CD4-positive, alpha-beta T cell (primary cell): ENCODE measurements at regions not wholly inside any gene's neighbourhood (a gene's known extent, or its start where the extent isn't known, plus 50 kb on each side); places are given as distances from the start of the nearest gene placed in this dataset.
"Not testable (repeated sequence)": the region's sequence is repeated elsewhere in the genome, so short reads cannot be mapped to it uniquely, and the experiment has no call there.

Source experiments
- ATAC-seq: fragments of 200-7000 bp; cut with Tn5 transposase; one replicate; pipeline ENCODE4 v1.10.0; 2022; ENCODE audit warnings: mild to moderate bottlenecking; ENCODE audit not compliant: poor library complexity
- CTCF ChIA-PET: fragments of 350-600 bp; sonication (Branson Sonifier 250); formaldehyde crosslinking; loops from one replicate; lab custom pipeline; 2021; ENCODE audit warnings: antibody characterized with exemption, inconsistent platforms; lab: Charles Lee
- POLR2A ChIA-PET: fragments of 350-600 bp; sonication (Branson Sonifier 250); formaldehyde crosslinking; loops from one replicate; lab custom pipeline; 2021; ENCODE audit warnings: antibody characterized with exemption, inconsistent platforms; lab: Charles Lee
- DNase-seq, 14 experiments: peaks; one replicate each; pipeline ENCODE4 v3.0.0-alpha.2; 2013 to 2020; ENCODE audit warnings: mixed read lengths in 2 of 14
- H3K27ac ChIP-seq, 2 donors: one replicate each; pipeline versions ENCODE4 v1.5.1 to v1.7.0; 2013; ENCODE audit warnings: low read length in 2 of 2, low read depth in 1 of 2, mild to moderate bottlenecking in 1 of 2
- H3K27me3 ChIP-seq, 2 experiments: 1 replicate in 1 of 2; 2 replicates in 1 of 2; pipeline versions ENCODE4 v1.6.1 to v1.7.0; 2013; ENCODE audit warnings: low read length in 2 of 2, control low read depth in 1 of 2, mild to moderate bottlenecking in 1 of 2, moderate library complexity in 1 of 2; ENCODE audit not compliant: insufficient read depth in 2 of 2, control insufficient read depth in 1 of 2
- H3K36me3 ChIP-seq: one replicate; pipeline ENCODE4 v1.6.1; 2013; ENCODE audit warnings: low read length, control low read depth; ENCODE audit not compliant: insufficient read depth
- H3K4me1 ChIP-seq: one replicate; pipeline ENCODE4 v1.6.1; 2013; ENCODE audit warnings: low read length, control low read depth; ENCODE audit not compliant: insufficient read depth
- H3K4me3 ChIP-seq: one replicate; pipeline ENCODE4 v1.5.1; 2013; ENCODE audit warnings: mild to moderate bottlenecking, low read length, moderate library complexity
- H3K9me3 ChIP-seq, 2 experiments: 1 replicate in 1 of 2; 2 replicates in 1 of 2; pipeline versions ENCODE4 v1.6.1 to v1.7.0; 2013; ENCODE audit warnings: low read length in 2 of 2, mild to moderate bottlenecking in 2 of 2, control low read depth in 1 of 2, moderate library complexity in 1 of 2; ENCODE audit not compliant: control insufficient read depth in 1 of 2, insufficient read depth in 1 of 2
- H3K27ac Mint-ChIP-seq: one replicate; pipeline ENCODE4 v1.8.0; 2020; ENCODE audit warnings: mixed read lengths
- H3K27me3 Mint-ChIP-seq: one replicate; pipeline ENCODE4 v1.8.0; 2021; ENCODE audit warnings: mixed read lengths
- H3K36me3 Mint-ChIP-seq: one replicate; pipeline ENCODE4 v1.8.0; 2021; ENCODE audit warnings: low read depth, mixed read lengths
- H3K4me1 Mint-ChIP-seq: one replicate; pipeline ENCODE4 v1.8.0; 2021; ENCODE audit warnings: low read depth, mixed read lengths
- H3K4me3 Mint-ChIP-seq: one replicate; pipeline ENCODE4 v1.8.0; 2020; ENCODE audit warnings: mild to moderate bottlenecking, mixed read lengths
- H3K9me3 Mint-ChIP-seq: one replicate; pipeline ENCODE4 v1.8.0; 2020; ENCODE audit warnings: mixed read lengths
- intact Hi-C, 2 experiments: fragments of 100-400 bp; cut with DNase I in 1 of 2; cut with micrococcal nuclease in 1 of 2; formaldehyde crosslinking; loops; one replicate each; pipeline versions ENCODE4 v1.15.1 to v1.9.0; 2023 to 2025; cut with DNase I, micrococcal nuclease
- TF ChIP-seq, protein P1 (sequence below): fragments of 200-600 bp; IDR thresholded peaks from one replicate; pipeline ENCODE4 v1.8.0; 2022; ENCODE audit warnings: antibody characterized with exemption, mild to moderate bottlenecking

DNA sequence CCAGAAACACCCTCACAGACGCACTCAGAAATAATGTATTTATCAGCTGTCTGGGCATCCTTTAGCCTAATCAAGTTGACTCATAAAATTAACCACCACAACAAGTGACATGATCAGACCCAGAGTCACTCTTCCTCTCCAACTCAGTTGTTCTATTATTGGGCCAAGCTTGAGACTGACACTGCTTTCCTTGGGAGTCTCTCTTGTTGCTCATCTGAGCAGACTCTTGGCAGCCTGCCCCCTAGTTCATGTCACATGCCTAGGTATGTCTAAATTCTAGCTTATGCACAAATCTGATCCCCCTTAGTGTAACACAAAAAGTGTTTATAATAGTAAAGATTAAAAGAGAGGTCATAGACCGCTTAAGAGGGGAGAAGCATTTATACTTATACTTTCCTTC is 72.6 kb upstream of the ADAMTS3 start:
- Mint-ChIP-seq H3K4me3 (no peak overlapping the region), H3K27me3 (no peaks in the 10 kb centered on the region), H3K36me3 (no peaks in the 10 kb centered on the region), H3K4me1 (no peaks in the 10 kb centered on the region), H3K9me3 (no peaks in the 10 kb centered on the region), H3K27ac (no peak overlapping the region)
- no peak overlapping the region for H3K27ac ChIP-seq
- POLR2A ChIA-PET, result no interaction called here
- intact Hi-C loops, result no loop called here
- no peak for ATAC-seq
- no peaks in the 10 kb centered on the region for H3K36me3 ChIP-seq
- H3K4me1 ChIP-seq, result no peaks in the 10 kb centered on the region
- DNase-seq, result no peak
- H3K4me3 ChIP-seq, result no peak overlapping the region
- H3K9me3 ChIP-seq, result peaks cover 0 to 7% of the 10 kb centered on the region in 2 experiments
- TF ChIP-seq, protein P1, sequence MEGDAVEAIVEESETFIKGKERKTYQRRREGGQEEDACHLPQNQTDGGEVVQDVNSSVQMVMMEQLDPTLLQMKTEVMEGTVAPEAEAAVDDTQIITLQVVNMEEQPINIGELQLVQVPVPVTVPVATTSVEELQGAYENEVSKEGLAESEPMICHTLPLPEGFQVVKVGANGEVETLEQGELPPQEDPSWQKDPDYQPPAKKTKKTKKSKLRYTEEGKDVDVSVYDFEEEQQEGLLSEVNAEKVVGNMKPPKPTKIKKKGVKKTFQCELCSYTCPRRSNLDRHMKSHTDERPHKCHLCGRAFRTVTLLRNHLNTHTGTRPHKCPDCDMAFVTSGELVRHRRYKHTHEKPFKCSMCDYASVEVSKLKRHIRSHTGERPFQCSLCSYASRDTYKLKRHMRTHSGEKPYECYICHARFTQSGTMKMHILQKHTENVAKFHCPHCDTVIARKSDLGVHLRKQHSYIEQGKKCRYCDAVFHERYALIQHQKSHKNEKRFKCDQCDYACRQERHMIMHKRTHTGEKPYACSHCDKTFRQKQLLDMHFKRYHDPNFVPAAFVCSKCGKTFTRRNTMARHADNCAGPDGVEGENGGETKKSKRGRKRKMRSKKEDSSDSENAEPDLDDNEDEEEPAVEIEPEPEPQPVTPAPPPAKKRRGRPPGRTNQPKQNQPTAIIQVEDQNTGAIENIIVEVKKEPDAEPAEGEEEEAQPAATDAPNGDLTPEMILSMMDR, result no peak
- CTCF ChIA-PET, result no interaction called here
- H3K27me3 ChIP-seq, result no peaks in the 10 kb centered on the region

DNA sequence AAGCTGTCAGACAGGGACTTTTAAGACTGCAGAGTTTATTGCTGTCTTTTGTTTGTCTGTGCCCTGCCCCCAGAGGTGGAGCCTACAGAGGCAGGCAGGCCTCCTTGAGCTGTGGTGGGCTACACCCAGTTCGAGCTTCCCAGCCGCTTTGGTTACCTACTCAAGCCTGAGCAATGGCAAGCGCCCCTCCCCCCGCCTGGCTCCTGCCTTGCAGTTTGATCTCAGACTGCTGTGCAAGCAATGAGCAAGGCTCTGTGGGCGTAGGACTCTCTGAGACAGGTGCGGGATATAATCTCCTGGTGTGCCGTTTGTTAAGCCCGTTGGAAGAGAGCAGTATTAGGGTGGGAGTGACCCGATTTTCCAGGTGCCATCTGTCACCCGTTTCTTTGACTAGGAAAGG is 67.8 kb upstream of the ADAMTS3 start:
- CTCF ChIA-PET, intact Hi-C loops, H3K4me3 Mint-ChIP-seq, DNase-seq, H3K9me3 Mint-ChIP-seq, H3K4me1 Mint-ChIP-seq, ATAC-seq, H3K27ac Mint-ChIP-seq, H3K4me3 ChIP-seq, H3K27ac ChIP-seq, POLR2A ChIA-PET, H3K36me3 Mint-ChIP-seq, H3K27me3 ChIP-seq, H3K27me3 Mint-ChIP-seq, H3K36me3 ChIP-seq, H3K4me1 ChIP-seq: not testable (repeated sequence)
- peaks cover 0 to 14% of the 10 kb centered on the region in 2 experiments for H3K9me3 ChIP-seq

DNA sequence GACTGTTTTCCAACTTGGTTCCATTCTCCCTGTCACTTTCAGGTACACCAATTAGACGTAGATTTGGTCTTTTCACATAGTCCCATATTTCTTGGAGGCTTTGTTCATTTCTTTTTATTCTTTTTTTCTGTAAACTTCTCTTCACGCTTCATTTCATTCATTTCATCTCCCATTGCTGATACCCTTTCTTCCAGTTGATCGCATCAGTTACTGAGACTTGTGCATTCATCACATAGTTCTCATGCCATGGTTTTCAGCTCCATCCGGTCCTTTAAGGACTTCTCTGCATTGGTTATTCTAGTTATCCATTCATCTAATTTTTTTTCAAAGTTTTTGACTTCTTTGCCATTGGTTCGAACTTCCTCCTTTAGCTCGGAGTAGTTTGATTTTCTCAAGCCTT is 66.9 kb upstream of the ADAMTS3 start:
- H3K4me1 Mint-ChIP-seq, H3K27ac ChIP-seq, H3K36me3 Mint-ChIP-seq, H3K27me3 ChIP-seq, H3K9me3 Mint-ChIP-seq, H3K27me3 Mint-ChIP-seq, POLR2A ChIA-PET, H3K4me1 ChIP-seq, DNase-seq, H3K36me3 ChIP-seq, H3K4me3 ChIP-seq, intact Hi-C loops, H3K4me3 Mint-ChIP-seq, H3K27ac Mint-ChIP-seq, ATAC-seq: not testable (repeated sequence)
- CTCF ChIA-PET, result interaction anchor here (1.3 kb wide), 1 partner anchor 10 kb away, joined by 3 read pairs; no protein-coding TSS in a partner anchor
- H3K9me3 ChIP-seq, result peaks cover 0 to 14% of the 10 kb centered on the region in 2 experiments

DNA sequence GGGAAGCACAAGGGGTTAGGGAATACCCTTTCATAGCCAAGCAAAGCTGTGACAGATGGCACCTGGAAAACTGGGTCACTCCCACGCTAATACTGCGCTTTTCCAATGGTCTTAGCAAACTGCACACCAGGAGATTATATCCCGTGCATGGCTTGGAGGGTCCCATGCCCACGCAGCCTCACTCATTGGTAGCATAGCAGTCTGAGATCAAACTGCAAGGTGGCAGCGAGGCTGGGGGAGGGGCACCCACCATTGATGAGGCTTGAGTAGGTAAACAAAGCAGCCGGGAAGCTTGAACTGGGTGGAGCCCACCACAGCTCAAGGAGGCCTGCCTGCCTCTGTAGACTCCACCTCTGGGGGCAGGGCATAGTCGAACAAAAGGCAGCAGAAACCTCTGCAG is 63.2 kb upstream of the ADAMTS3 start:
- H3K4me3 ChIP-seq, H3K27ac Mint-ChIP-seq, intact Hi-C loops, H3K27ac ChIP-seq, ATAC-seq, CTCF ChIA-PET, H3K9me3 Mint-ChIP-seq, H3K4me1 Mint-ChIP-seq, POLR2A ChIA-PET, H3K36me3 ChIP-seq, H3K4me1 ChIP-seq, H3K27me3 Mint-ChIP-seq, H3K27me3 ChIP-seq, H3K4me3 Mint-ChIP-seq, DNase-seq, H3K36me3 Mint-ChIP-seq: not testable (repeated sequence)
- peaks cover 0 to 13% of the 10 kb centered on the region in 2 experiments for H3K9me3 ChIP-seq
